Inferior parietal cortex (tissue), 1 donor: ENCODE measurements at regions not wholly inside any gene's neighbourhood (a gene's known extent, or its start where the extent isn't known, plus 50 kb on each side); places are given as distances from the start of the nearest gene placed in this dataset.
"Not testable (repeated sequence)": the region's sequence is repeated elsewhere in the genome, so short reads cannot be mapped to it uniquely, and the experiment has no call there.

Experiments
- DNase-seq: peaks from one replicate; pipeline ENCODE4 v3.0.0-alpha.2; 2016; ENCODE audit errors: extremely low spot score

GRCh38 chr22:49004484-49005399 lies 822.9 kb downstream of the BRD1 start:
- DNase-seq = no peak

GRCh38 chr22:48997605-48998004 lies 830.1 kb downstream of the BRD1 start:
- DNase-seq = not testable (repeated sequence)

- DNase-seq = no peak
Observed at GRCh38 chr22:48993655-48994054, 834.0 kb downstream of the BRD1 start.

- DNase-seq = no peak
Observed at GRCh38 chr22:48984639-48985038, 843.0 kb downstream of the BRD1 start.

GRCh38 chr22:48982321-48982905 lies 845.3 kb downstream of the BRD1 start:
- no peak for DNase-seq

GRCh38 chr22:48981371-48982061 lies 846.2 kb downstream of the BRD1 start:
- DNase-seq = no peak

GRCh38 chr22:48980918-48981317 lies 846.8 kb downstream of the BRD1 start:
- no peak for DNase-seq

GRCh38 chr22:48980409-48980808 lies 847.3 kb downstream of the BRD1 start:
- no peak for DNase-seq

GRCh38 chr22:48979482-48979881 lies 848.2 kb downstream of the BRD1 start:
- DNase-seq = no peak

GRCh38 chr22:48976556-48977535 lies 850.8 kb downstream of the BRD1 start:
- no peak for DNase-seq

GRCh38 chr22:48975886-48976285 lies 851.8 kb downstream of the BRD1 start:
- DNase-seq = no peak

GRCh38 chr22:48975316-48975741 lies 852.3 kb downstream of the BRD1 start:
- no peak for DNase-seq

- no peak for DNase-seq
Observed at GRCh38 chr22:48974443-48975315, 853.0 kb downstream of the BRD1 start.

- DNase-seq = no peak
Observed at GRCh38 chr22:48973694-48974041, 854.0 kb downstream of the BRD1 start.

- DNase-seq = no peak
Observed at GRCh38 chr22:48972979-48973693, 854.5 kb downstream of the BRD1 start.

GRCh38 chr22:48968201-48968959 lies 859.3 kb downstream of the BRD1 start:
- no peak for DNase-seq

- DNase-seq = no peak
Observed at GRCh38 chr22:48963405-48963804, 864.3 kb downstream of the BRD1 start.

- no peak for DNase-seq
Observed at GRCh38 chr22:48961705-48962104, 866.0 kb downstream of the BRD1 start.
